ENCODE measurements at regions not wholly inside any gene's neighbourhood (a gene's known extent, or its start where the extent isn't known, plus 50 kb on each side); places are given as distances from the start of the nearest gene placed in this dataset.

- peak overlapping the region in 1 of 2 experiments; percentile 21 for H3K4me3 ChIP-seq (ENCODE audit: low read depth in 1 of 2, low read length in 1 of 2)
- no peaks in the 10 kb centered on the region for H3K36me3 ChIP-seq
- H3K27ac ChIP-seq: peak overlapping the region; percentile 72
- H3K9me3 ChIP-seq: no peaks in the 10 kb centered on the region
- TF ChIP-seq CTCF (IDR thresholded peaks at IDR 0.05): no peak
- no peaks in the 10 kb centered on the region for H3K27me3 ChIP-seq
- peaks cover 42 to 45% of the 10 kb centered on the region in 2 experiments for H3K4me1 ChIP-seq (ENCODE audit: control insufficient read depth in 1 of 2, insufficient read depth in 1 of 2, low read depth in 1 of 2, low read length in 1 of 2)
These were observed 173.1 kb downstream of the DUSP6 start for GRCh38 chr12:89179245-89179644.

GRCh38 chr12:89177802-89178395, 174.4 kb downstream of the DUSP6 start:
- H3K27me3 ChIP-seq: no peaks in the 10 kb centered on the region
- TF ChIP-seq CTCF (IDR thresholded peaks at IDR 0.05): no peak
- no peak overlapping the region for H3K4me3 ChIP-seq (ENCODE audit: low read depth in 1 of 2, low read length in 1 of 2)
- H3K36me3 ChIP-seq: no peaks in the 10 kb centered on the region
- H3K4me1 ChIP-seq (ENCODE audit: control insufficient read depth in 1 of 2, insufficient read depth in 1 of 2, low read depth in 1 of 2, low read length in 1 of 2): peaks cover 51 to 55% of the 10 kb centered on the region in 2 experiments
- H3K9me3 ChIP-seq: no peaks in the 10 kb centered on the region
- H3K27ac ChIP-seq: no peak overlapping the region

GRCh38 chr12:89176676-89177075, 175.6 kb downstream of the DUSP6 start:
- Histone ChIP-seq H3K9me3 (no peaks in the 10 kb centered on the region), H3K36me3 (no peaks in the 10 kb centered on the region), H3K27ac (peak overlapping the region; percentile 53), H3K4me3 (ENCODE audit: low read depth in 1 of 2, low read length in 1 of 2) (no peak overlapping the region), H3K27me3 (no peaks in the 10 kb centered on the region), H3K4me1 (ENCODE audit: control insufficient read depth in 1 of 2, insufficient read depth in 1 of 2, low read depth in 1 of 2, low read length in 1 of 2) (peaks cover 63% of the 10 kb centered on the region in 2 experiments)
- no peak for TF ChIP-seq CTCF (IDR thresholded peaks at IDR 0.05)

- no peaks in the 10 kb centered on the region for H3K9me3 ChIP-seq
- peaks cover 33 to 34% of the 10 kb centered on the region in 2 experiments for H3K4me1 ChIP-seq (ENCODE audit: control insufficient read depth in 1 of 2, insufficient read depth in 1 of 2, low read depth in 1 of 2, low read length in 1 of 2)
- no peaks in the 10 kb centered on the region for H3K36me3 ChIP-seq
- H3K4me3 ChIP-seq (ENCODE audit: low read depth in 1 of 2, low read length in 1 of 2): no peak overlapping the region
- no peak for TF ChIP-seq CTCF (IDR thresholded peaks at IDR 0.05)
- H3K27ac ChIP-seq: peak overlapping the region; percentile 77
- H3K27me3 ChIP-seq: no peaks in the 10 kb centered on the region
These were observed 178.6 kb downstream of the DUSP6 start for GRCh38 chr12:89173678-89174077.

GRCh38 chr12:89173096-89173495, 179.2 kb downstream of the DUSP6 start:
- Histone ChIP-seq H3K27me3 (no peaks in the 10 kb centered on the region), H3K36me3 (no peaks in the 10 kb centered on the region)
- TF ChIP-seq CTCF (IDR thresholded peaks at IDR 0.05): no peak

More at GRCh38 chr12:89173096-89173495, 179.2 kb downstream of the DUSP6 start:
- Histone ChIP-seq H3K9me3 (no peaks in the 10 kb centered on the region), H3K27ac (peak overlapping the region; percentile 77), H3K4me1 (ENCODE audit: control insufficient read depth in 1 of 2, insufficient read depth in 1 of 2, low read depth in 1 of 2, low read length in 1 of 2) (peaks cover 30% of the 10 kb centered on the region in 2 experiments), H3K4me3 (ENCODE audit: low read depth in 1 of 2, low read length in 1 of 2) (no peak overlapping the region)
